ENCODE measurements at regions not wholly inside any gene's neighbourhood (a gene's known extent, or its start where the extent isn't known, plus 50 kb on each side); places are given as distances from the start of the nearest gene placed in this dataset.

DNA sequence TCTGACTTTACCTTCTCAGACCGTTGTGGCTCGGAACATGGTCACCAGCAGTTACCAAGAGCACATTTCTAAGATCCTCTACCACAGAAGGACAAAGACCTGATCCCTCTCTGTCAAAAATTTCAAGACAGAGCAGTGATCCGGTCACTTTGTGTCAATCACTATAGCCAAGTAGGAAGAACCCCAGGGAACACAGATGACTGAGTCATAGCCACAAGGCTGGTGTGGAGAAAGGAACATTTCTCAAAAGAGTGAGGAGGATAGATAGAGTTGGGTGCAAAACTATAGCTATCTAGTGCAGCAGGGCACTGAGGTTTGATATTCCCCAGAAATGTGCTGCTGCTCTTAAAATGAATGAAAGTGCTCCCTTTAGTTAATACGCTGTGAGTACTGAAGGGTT lies 130.7 kb upstream of the SMIM23 start:
- Histone ChIP-seq H3K79me2 (ENCODE audit: insufficient read depth, low read length) (no peaks in the 10 kb centered on the region), H3K4me3 (ENCODE audit: insufficient read depth, low read length, poor library complexity, severe bottlenecking) (no peak overlapping the region), H3K4me2 (ENCODE audit: low read depth, low read length, poor library complexity, severe bottlenecking) (no peak overlapping the region), H3K9me3 (ENCODE audit: insufficient read depth, low read length) (no peaks in the 10 kb centered on the region), H3K9me2 (replicated peaks; ENCODE audit: insufficient read depth, low read length) (no peaks in the 10 kb centered on the region), H2AFZ (ENCODE audit: low read depth, low read length, severe bottlenecking) (no peak overlapping the region), H3K27ac (ENCODE audit: low read depth, low read length) (no peak overlapping the region), H3K36me3 (ENCODE audit: low read length) (no peaks in the 10 kb centered on the region; the same call in 1 of the 2 replicates), H3F3A (ENCODE audit: insufficient read depth) (no peaks in the 10 kb centered on the region), H3K9ac (ENCODE audit: low read length) (no peak overlapping the region), H3K27me3 (ENCODE audit: low read length) (no peaks in the 10 kb centered on the region), H4K20me1 (ENCODE audit: low read depth, low read length) (no peaks in the 10 kb centered on the region)
- TF ChIP-seq EZH2phosphoT487 (conservative IDR thresholded peaks at IDR 0.05; ENCODE audit: low read length): no peak
- TF ChIP-seq, protein P1, sequence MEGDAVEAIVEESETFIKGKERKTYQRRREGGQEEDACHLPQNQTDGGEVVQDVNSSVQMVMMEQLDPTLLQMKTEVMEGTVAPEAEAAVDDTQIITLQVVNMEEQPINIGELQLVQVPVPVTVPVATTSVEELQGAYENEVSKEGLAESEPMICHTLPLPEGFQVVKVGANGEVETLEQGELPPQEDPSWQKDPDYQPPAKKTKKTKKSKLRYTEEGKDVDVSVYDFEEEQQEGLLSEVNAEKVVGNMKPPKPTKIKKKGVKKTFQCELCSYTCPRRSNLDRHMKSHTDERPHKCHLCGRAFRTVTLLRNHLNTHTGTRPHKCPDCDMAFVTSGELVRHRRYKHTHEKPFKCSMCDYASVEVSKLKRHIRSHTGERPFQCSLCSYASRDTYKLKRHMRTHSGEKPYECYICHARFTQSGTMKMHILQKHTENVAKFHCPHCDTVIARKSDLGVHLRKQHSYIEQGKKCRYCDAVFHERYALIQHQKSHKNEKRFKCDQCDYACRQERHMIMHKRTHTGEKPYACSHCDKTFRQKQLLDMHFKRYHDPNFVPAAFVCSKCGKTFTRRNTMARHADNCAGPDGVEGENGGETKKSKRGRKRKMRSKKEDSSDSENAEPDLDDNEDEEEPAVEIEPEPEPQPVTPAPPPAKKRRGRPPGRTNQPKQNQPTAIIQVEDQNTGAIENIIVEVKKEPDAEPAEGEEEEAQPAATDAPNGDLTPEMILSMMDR (IDR thresholded peaks at IDR 0.05; ENCODE audit: insufficient read depth, low read length, poor library complexity, severe bottlenecking): no peak

DNA sequence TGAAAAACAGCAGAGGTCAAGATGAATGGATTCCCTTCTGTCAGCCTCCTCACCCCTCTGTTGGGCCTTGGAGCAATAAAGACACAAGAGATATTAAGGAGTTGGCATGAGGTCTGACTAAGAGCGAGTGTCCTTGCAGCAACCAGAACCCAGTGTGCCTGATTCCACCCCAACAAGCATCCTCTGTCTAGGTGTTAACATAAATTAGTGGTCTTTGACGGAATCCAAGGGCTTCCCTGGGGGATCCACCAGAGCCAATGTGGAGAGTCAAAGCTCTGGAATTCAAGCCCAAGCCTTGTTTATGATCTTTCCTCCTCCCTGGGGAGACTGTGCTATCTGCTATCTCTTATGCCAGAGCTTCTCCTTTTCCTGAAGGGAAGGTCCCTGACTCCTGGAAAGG lies 128.1 kb upstream of the SMIM23 start:
- no peaks in the 10 kb centered on the region for H4K20me1 ChIP-seq (ENCODE audit: low read depth, low read length)
- no peaks in the 10 kb centered on the region for H3K79me2 ChIP-seq (ENCODE audit: insufficient read depth, low read length)
- no peaks in the 10 kb centered on the region for H3K27me3 ChIP-seq (ENCODE audit: low read length)
- no peak overlapping the region for H3K27ac ChIP-seq (ENCODE audit: low read depth, low read length)
- TF ChIP-seq, protein P1 (IDR thresholded peaks at IDR 0.05; ENCODE audit: insufficient read depth, low read length, poor library complexity, severe bottlenecking): no peak
- no peak for TF ChIP-seq EZH2phosphoT487 (conservative IDR thresholded peaks at IDR 0.05; ENCODE audit: low read length)
- no peak overlapping the region for H2AFZ ChIP-seq (ENCODE audit: low read depth, low read length, severe bottlenecking)
- no peak overlapping the region for H3K4me2 ChIP-seq (ENCODE audit: low read depth, low read length, poor library complexity, severe bottlenecking)
- H3K9ac ChIP-seq (ENCODE audit: low read length): no peak overlapping the region
- H3K9me3 ChIP-seq (ENCODE audit: insufficient read depth, low read length): no peaks in the 10 kb centered on the region
- H3K9me2 ChIP-seq (replicated peaks; ENCODE audit: insufficient read depth, low read length): no peaks in the 10 kb centered on the region
- no peaks in the 10 kb centered on the region; the same call in 1 of the 2 replicates for H3K36me3 ChIP-seq (ENCODE audit: low read length)
- no peak overlapping the region for H3K4me3 ChIP-seq (ENCODE audit: insufficient read depth, low read length, poor library complexity, severe bottlenecking)
- no peaks in the 10 kb centered on the region for H3F3A ChIP-seq (ENCODE audit: insufficient read depth)

GRCh38 chr5:171659896-171660295 lies 125.7 kb upstream of the SMIM23 start:
- Histone ChIP-seq H4K20me1 (ENCODE audit: low read depth, low read length) (no peaks in the 10 kb centered on the region), H3K4me2 (ENCODE audit: low read depth, low read length, poor library complexity, severe bottlenecking) (no peak overlapping the region), H3K9ac (ENCODE audit: low read length) (no peak overlapping the region), H3K9me3 (ENCODE audit: insufficient read depth, low read length) (no peaks in the 10 kb centered on the region), H3K4me3 (ENCODE audit: insufficient read depth, low read length, poor library complexity, severe bottlenecking) (no peak overlapping the region), H3K36me3 (ENCODE audit: low read length) (no peaks in the 10 kb centered on the region), H3K79me2 (ENCODE audit: insufficient read depth, low read length) (no peaks in the 10 kb centered on the region), H3K27me3 (ENCODE audit: low read length) (no peaks in the 10 kb centered on the region; the same call in 1 of the 2 replicates), H3F3A (ENCODE audit: insufficient read depth) (no peaks in the 10 kb centered on the region), H3K9me2 (replicated peaks; ENCODE audit: insufficient read depth, low read length) (no peaks in the 10 kb centered on the region), H3K27ac (ENCODE audit: low read depth, low read length) (no peak overlapping the region), H2AFZ (ENCODE audit: low read depth, low read length, severe bottlenecking) (no peak overlapping the region)
- TF ChIP-seq EZH2phosphoT487 (conservative IDR thresholded peaks at IDR 0.05; ENCODE audit: low read length): no peak
- TF ChIP-seq, protein P1 (IDR thresholded peaks at IDR 0.05; ENCODE audit: insufficient read depth, low read length, poor library complexity, severe bottlenecking): no peak
